ENCODE measurements at regions not wholly inside any gene's neighbourhood (a gene's known extent, or its start where the extent isn't known, plus 50 kb on each side); places are given as distances from the start of the nearest gene placed in this dataset.

DNA sequence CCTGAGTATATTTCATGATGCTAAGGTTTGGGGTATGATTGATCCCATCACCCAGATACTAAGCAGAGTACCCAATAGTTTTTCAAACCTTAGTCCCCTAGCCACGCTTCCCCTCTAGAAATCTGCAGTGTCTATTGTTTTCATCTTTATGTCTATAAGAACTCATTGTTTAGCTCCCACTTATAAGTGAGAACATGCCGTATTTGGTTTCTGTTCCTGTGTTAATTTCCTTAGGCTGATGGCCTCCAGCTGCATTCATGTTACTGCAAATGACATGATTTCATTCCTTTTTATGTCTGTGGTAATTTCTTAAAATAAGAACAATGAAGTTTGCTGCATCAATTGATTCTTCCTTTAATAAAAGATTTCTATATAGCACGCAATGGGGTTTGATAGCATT is 301.3 kb downstream of the PLPP3 start:
- DNase-seq (ENCODE audit: low spot score) = no peak
- intact Hi-C loops (cut with micrococcal nuclease) = no loop called here
- Mint-ChIP-seq H3K27ac (no peak overlapping the region), H3K4me3 (no peak overlapping the region), H3K36me3 (ENCODE audit: low read depth) (no peaks in the 10 kb centered on the region), H3K4me1 (ENCODE audit: low read depth) (no peaks in the 10 kb centered on the region), H3K27me3 (ENCODE audit: insufficient read depth) (no peaks in the 10 kb centered on the region), H3K9me3 (no peaks in the 10 kb centered on the region)

DNA sequence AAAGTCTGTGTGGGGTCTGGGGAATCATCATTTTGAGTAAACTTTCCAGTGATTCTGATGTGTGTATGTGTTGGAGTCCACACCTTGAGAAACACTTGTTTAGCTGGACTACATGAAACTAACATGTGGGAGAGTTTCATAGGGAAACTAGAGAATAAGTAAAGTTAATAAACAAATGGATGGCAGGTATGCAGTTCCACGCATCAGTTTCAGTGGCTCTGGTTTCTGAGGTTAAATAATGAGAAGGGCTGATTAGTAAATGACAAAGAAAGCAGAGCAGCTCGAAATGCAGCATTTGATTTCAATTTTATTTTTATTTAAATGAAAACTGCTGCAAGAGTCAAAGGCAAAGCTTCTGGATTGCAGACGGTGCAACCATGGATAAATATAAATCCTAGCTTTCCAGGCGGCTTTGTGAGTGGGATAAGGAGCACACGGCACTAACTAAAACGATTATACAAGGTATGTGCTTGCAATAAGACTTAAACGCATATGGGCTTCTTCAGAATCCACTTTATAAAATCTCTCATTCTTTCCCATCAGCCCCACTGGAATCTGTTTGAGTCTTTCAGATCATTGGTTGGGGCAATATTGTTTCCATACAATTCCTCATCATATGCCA is 310.7 kb downstream of the PLPP3 start:
- intact Hi-C loops (cut with micrococcal nuclease) = no loop called here
- no peak for DNase-seq (ENCODE audit: low spot score)
- no peak overlapping the region for H3K27ac Mint-ChIP-seq
- H3K4me3 Mint-ChIP-seq = no peak overlapping the region
- H3K4me1 Mint-ChIP-seq (ENCODE audit: low read depth) = no peaks in the 10 kb centered on the region
- H3K36me3 Mint-ChIP-seq (ENCODE audit: low read depth) = no peaks in the 10 kb centered on the region
- H3K27me3 Mint-ChIP-seq (ENCODE audit: insufficient read depth) = no peaks in the 10 kb centered on the region
- no peaks in the 10 kb centered on the region for H3K9me3 Mint-ChIP-seq

DNA sequence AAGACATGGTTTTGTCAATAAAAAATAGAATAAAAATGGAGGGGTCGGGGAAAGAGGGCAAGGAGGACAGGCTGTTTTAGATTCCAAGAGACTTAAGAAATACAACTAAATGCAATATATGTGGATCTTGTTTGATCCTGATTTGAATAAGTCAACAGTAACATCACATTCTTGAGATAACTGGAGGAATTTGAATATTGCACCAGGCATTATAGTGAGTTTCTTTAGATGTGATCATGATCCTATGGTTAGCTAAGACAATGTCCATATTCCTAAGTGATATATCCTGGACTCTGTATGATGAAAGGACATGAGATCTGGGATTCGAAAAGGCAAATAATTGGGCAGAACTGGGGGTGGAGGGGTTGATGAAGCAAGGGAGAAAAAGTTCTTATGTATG is 311.8 kb downstream of the PLPP3 start:
- H3K4me3 Mint-ChIP-seq = no peak overlapping the region
- H3K4me1 Mint-ChIP-seq (ENCODE audit: low read depth) = no peaks in the 10 kb centered on the region
- no peak overlapping the region for H3K27ac Mint-ChIP-seq
- no peaks in the 10 kb centered on the region for H3K27me3 Mint-ChIP-seq (ENCODE audit: insufficient read depth)
- H3K9me3 Mint-ChIP-seq = no peaks in the 10 kb centered on the region
- DNase-seq (ENCODE audit: low spot score) = no peak
- intact Hi-C loops (cut with micrococcal nuclease) = no loop called here
- no peaks in the 10 kb centered on the region for H3K36me3 Mint-ChIP-seq (ENCODE audit: low read depth)

DNA sequence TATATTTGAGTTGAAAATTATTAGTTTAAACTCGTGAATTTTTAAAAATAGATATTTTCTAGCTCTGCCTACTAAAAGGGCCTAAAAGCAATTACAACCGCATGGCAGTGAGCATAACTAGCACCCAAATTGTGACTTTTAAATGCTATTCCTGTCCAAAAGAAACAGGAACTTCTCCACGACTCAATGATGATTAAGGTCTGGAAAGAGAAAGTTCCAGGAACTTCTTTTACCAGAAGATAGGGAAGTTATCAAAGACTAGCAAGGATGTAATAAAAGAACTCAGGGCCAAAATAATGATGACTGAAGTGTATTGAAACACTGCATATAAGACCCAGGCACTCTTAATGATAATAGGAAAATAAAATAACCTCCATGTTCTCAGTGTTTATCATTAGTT is 313.0 kb downstream of the PLPP3 start:
- Mint-ChIP-seq H3K4me3 (no peak overlapping the region), H3K36me3 (ENCODE audit: low read depth) (no peaks in the 10 kb centered on the region), H3K27ac (no peak overlapping the region), H3K27me3 (ENCODE audit: insufficient read depth) (no peaks in the 10 kb centered on the region), H3K9me3 (no peaks in the 10 kb centered on the region), H3K4me1 (ENCODE audit: low read depth) (no peaks in the 10 kb centered on the region)
- intact Hi-C loops (cut with micrococcal nuclease) = no loop called here
- DNase-seq (ENCODE audit: low spot score) = no peak

DNA sequence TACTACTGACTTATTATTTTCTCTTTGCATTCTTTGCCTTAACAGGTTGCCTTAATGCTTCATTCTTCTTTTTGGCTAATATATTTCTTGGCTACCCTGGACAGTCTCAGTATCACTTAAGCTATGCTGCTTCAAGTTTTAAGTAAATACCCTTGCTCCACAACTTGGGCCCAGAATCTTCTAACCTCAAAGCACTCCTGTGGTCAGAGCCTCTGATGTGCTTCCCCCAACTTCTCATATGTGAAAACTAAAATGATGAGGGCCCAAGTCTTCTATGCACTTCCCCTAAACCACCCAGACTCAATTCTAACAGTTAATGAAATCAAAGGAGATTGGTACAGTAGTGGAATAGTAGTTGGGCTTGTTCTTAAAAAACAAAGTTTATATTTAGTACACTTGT is 314.1 kb downstream of the PLPP3 start:
- DNase-seq (ENCODE audit: low spot score) = no peak
- H3K27me3 Mint-ChIP-seq (ENCODE audit: insufficient read depth) = no peaks in the 10 kb centered on the region
- H3K4me1 Mint-ChIP-seq (ENCODE audit: low read depth) = no peaks in the 10 kb centered on the region
- no peaks in the 10 kb centered on the region for H3K9me3 Mint-ChIP-seq
- H3K4me3 Mint-ChIP-seq = no peak overlapping the region
- intact Hi-C loops (cut with micrococcal nuclease) = no loop called here
- H3K27ac Mint-ChIP-seq = no peak overlapping the region
- no peaks in the 10 kb centered on the region for H3K36me3 Mint-ChIP-seq (ENCODE audit: low read depth)

DNA sequence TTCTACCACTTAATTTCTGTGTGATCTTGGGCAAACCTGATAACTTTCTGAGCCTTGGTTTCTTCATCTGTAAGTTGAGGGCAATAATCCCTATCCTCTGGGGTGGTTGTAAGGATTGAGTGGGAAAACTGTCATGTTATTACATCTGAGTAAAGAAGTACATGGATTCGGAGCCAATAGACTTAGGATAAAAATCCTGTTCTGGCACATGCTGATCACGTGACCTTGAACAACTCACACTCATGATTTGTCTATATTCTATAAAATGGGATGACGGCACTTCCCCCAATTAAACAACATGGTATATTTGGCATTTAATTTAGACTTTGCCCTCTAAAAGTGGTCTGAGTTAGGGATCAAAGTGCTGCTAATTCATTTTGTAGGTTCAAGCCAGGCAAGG is 315.5 kb downstream of the PLPP3 start:
- Mint-ChIP-seq H3K27me3 (ENCODE audit: insufficient read depth) (no peaks in the 10 kb centered on the region), H3K4me1 (ENCODE audit: low read depth) (no peaks in the 10 kb centered on the region), H3K4me3 (no peak overlapping the region), H3K9me3 (no peaks in the 10 kb centered on the region), H3K27ac (no peak overlapping the region), H3K36me3 (ENCODE audit: low read depth) (no peaks in the 10 kb centered on the region)
- intact Hi-C loops (cut with micrococcal nuclease) = no loop called here
- DNase-seq (ENCODE audit: low spot score) = no peak

DNA sequence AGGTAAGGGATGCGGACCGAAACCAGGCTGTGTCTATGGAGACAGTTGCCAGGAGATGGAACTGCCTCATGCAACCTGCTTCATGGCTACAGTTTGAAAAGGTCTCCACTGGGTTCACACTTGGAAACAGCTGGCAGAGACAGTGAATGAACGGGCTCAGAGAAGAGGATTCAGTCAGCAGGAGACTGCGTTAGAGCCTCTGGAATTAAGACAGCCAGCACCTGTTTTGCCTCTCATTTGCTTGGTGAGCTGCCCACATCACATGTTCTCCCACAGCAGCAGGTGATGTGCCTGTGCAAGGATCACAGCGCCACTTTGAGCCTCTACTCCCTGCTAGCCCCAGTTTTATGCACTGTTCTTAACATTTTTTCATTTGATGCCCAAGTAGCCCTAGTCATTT is 321.0 kb downstream of the PLPP3 start:
- Mint-ChIP-seq H3K4me1 (ENCODE audit: low read depth) (no peaks in the 10 kb centered on the region), H3K36me3 (ENCODE audit: low read depth) (no peaks in the 10 kb centered on the region), H3K4me3 (no peak overlapping the region), H3K27ac (no peak overlapping the region), H3K9me3 (no peaks in the 10 kb centered on the region), H3K27me3 (ENCODE audit: insufficient read depth) (no peaks in the 10 kb centered on the region)
- intact Hi-C loops (cut with micrococcal nuclease) = no loop called here
- no peak for DNase-seq (ENCODE audit: low spot score)

DNA sequence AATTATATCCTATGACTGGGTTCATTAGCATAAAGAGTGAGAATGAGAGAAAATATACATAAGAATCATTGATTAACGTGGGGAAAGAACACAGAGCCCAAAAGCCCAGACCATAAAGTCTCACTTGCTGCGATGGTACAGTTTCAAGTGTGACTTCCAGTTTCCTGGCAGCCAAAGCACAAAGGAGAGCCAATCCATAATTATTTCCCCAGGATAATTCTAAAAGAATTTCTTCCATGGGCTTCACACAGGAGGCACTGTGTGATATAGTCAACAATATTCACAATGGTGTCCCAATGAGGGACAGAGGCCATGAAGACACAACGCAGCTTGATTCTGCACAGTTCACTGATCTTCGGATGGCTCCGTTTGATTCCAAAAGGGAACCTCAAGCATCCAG is 321.6 kb downstream of the PLPP3 start:
- DNase-seq (ENCODE audit: low spot score) = no peak
- Mint-ChIP-seq H3K9me3 (no peaks in the 10 kb centered on the region), H3K36me3 (ENCODE audit: low read depth) (no peaks in the 10 kb centered on the region), H3K4me1 (ENCODE audit: low read depth) (no peaks in the 10 kb centered on the region), H3K27ac (no peak overlapping the region), H3K27me3 (ENCODE audit: insufficient read depth) (no peaks in the 10 kb centered on the region), H3K4me3 (no peak overlapping the region)
- intact Hi-C loops (cut with micrococcal nuclease) = no loop called here

DNA sequence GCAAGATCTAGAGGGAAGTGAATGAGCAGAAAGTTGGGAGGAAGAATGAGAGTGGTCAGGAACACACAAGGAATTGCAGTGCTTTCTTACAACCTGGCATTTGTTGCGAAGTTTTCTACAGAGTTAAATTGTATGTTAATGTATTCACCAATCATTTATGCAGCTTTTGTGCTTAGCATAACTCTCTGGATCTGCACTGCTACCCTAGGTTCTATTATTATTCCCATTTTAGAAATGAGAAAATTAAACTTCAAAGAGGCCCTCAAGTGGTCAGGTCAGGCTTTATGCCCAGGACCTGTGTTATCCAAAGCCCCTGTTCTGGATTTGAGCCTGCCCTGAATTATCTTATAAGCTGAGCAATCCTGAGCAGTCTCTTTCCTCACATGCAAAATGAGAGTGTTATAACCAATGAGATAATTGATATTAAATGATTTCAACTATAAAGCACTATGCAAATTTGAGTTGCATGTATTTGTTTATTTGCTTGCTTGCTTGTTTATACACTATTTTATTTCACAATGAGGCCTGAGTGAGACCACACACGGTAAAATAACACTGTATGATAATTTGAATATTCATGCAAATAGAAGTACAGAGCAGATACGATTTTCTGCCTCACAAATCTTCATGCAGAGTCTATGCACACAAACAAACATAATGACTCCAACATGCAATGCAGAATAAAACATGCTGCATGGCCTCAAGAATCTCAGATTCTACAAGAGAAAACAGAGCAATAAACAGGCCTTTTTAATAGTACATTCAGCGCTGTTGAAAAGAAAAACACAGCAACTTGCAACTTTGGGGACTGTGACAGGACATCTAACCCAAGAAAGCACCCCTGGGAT is 323.0 kb downstream of the PLPP3 start:
- H3K4me1 Mint-ChIP-seq (ENCODE audit: low read depth) = no peaks in the 10 kb centered on the region
- no peaks in the 10 kb centered on the region for H3K9me3 Mint-ChIP-seq
- intact Hi-C loops (cut with micrococcal nuclease) = no loop called here
- no peak overlapping the region for H3K27ac Mint-ChIP-seq
- DNase-seq (ENCODE audit: low spot score) = no peak
- no peaks in the 10 kb centered on the region for H3K36me3 Mint-ChIP-seq (ENCODE audit: low read depth)
- no peaks in the 10 kb centered on the region for H3K27me3 Mint-ChIP-seq (ENCODE audit: insufficient read depth)
- no peak overlapping the region for H3K4me3 Mint-ChIP-seq

DNA sequence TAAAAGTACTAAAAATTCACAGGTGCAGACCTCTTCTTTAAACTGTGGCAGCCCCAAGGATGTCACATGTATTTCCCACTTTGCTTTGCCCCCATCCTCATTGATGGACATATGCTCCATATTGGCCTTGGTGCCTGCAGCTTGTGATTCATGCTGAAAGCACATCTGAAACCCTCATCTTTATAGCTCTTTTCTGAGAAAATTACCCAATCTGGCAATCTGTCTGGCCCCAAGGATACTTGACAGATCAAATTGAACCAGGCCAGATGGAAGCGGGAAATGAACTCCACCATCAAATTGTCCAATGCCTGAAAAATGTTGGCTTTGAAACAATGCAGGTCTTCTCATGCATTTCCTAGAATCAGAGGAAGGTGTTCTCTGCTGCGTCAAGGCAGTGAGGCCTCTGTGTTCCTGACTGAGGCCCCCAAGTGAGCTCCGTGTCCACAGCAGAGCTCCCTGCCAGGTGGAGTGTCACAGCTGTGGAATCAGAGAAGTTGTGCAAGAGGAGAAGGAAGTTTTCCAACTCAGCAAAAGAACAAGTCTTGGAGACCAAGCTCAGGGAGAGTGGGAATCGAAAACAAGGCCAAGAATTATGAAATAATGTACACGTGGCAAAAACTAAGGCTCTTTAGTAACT is 323.7 kb downstream of the PLPP3 start:
- Mint-ChIP-seq H3K36me3 (ENCODE audit: low read depth) (no peaks in the 10 kb centered on the region), H3K27me3 (ENCODE audit: insufficient read depth) (no peaks in the 10 kb centered on the region), H3K4me3 (no peak overlapping the region), H3K4me1 (ENCODE audit: low read depth) (no peaks in the 10 kb centered on the region), H3K27ac (no peak overlapping the region), H3K9me3 (no peaks in the 10 kb centered on the region)
- intact Hi-C loops (cut with micrococcal nuclease) = no loop called here
- DNase-seq (ENCODE audit: low spot score) = no peak

DNA sequence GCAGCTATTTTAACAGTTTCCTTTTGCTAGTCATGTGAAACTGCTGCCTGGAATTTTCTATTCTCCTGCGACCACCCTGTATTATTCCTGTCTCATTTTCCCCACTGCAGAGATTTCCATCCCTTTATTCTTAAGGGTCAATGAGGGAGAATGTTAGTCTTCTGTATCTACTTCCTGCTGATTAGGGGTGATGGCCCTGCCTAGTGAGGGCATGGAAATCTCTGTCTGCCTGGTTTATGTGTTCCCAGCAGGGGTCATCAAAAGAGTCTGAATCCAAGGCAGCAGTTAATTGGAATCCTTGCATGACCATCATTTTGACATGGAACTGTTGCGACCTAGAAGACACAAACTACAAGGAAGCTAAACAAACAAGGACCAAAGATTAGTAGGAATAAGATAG is 325.2 kb downstream of the PLPP3 start:
- no peak for DNase-seq (ENCODE audit: low spot score)
- H3K27me3 Mint-ChIP-seq (ENCODE audit: insufficient read depth) = no peaks in the 10 kb centered on the region
- no peaks in the 10 kb centered on the region for H3K4me1 Mint-ChIP-seq (ENCODE audit: low read depth)
- intact Hi-C loops (cut with micrococcal nuclease) = no loop called here
- no peak overlapping the region for H3K4me3 Mint-ChIP-seq
- no peak overlapping the region for H3K27ac Mint-ChIP-seq
- H3K36me3 Mint-ChIP-seq (ENCODE audit: low read depth) = no peaks in the 10 kb centered on the region
- no peaks in the 10 kb centered on the region for H3K9me3 Mint-ChIP-seq

DNA sequence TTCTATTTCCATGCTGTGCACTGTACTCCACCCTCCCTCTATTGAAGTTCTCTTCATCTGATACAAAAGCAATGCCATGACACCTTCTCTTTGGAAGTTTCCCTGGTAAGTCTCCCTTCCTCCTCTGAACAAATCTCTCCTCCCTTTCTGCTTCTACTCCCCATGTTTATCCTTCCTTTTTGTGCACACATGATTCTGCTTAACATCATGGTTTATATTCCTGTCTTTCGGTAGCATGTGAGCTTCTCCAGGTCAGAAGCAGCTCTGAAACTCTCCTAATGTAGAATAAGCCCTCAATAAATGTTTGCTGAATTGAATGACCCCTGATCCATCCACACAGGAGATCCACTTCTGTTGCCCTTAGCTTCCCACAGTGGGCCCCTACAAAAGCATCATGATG is 328.6 kb downstream of the PLPP3 start:
- no peak for DNase-seq (ENCODE audit: low spot score)
- no peaks in the 10 kb centered on the region for H3K4me1 Mint-ChIP-seq (ENCODE audit: low read depth)
- no peaks in the 10 kb centered on the region for H3K9me3 Mint-ChIP-seq
- no peaks in the 10 kb centered on the region for H3K27me3 Mint-ChIP-seq (ENCODE audit: insufficient read depth)
- no peak overlapping the region for H3K27ac Mint-ChIP-seq
- intact Hi-C loops (cut with micrococcal nuclease) = no loop called here
- H3K4me3 Mint-ChIP-seq = no peak overlapping the region
- H3K36me3 Mint-ChIP-seq (ENCODE audit: low read depth) = no peaks in the 10 kb centered on the region

DNA sequence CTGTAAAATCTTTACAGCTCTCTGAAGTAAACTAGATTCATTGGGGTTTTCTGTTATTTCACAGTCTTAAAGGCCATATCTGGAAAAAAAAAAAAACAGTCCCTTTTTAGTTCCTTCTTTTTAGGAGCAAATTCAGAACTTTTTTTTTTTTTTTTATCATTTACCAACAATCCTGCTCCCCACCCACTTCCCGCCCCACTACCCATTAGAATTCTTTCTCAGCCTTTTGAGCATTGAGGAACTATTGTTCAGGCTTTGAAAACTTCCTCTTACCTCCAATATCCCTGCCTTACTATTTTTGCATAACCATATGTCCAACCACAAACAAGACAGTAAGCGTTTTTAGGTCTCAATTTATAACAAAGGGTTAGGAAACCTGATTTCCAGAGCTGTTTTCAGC is 330.1 kb downstream of the PLPP3 start:
- no peak overlapping the region for H3K27ac Mint-ChIP-seq
- no peaks in the 10 kb centered on the region for H3K9me3 Mint-ChIP-seq
- H3K4me3 Mint-ChIP-seq = no peak overlapping the region
- H3K36me3 Mint-ChIP-seq (ENCODE audit: low read depth) = no peaks in the 10 kb centered on the region
- DNase-seq (ENCODE audit: low spot score) = no peak
- intact Hi-C loops (cut with micrococcal nuclease) = no loop called here
- no peaks in the 10 kb centered on the region for H3K27me3 Mint-ChIP-seq (ENCODE audit: insufficient read depth)
- no peaks in the 10 kb centered on the region for H3K4me1 Mint-ChIP-seq (ENCODE audit: low read depth)
